ENCODE measurements at regions not wholly inside any gene's neighbourhood (a gene's known extent, or its start where the extent isn't known, plus 50 kb on each side); places are given as distances from the start of the nearest gene placed in this dataset.

- TF ChIP-seq, protein P1, sequence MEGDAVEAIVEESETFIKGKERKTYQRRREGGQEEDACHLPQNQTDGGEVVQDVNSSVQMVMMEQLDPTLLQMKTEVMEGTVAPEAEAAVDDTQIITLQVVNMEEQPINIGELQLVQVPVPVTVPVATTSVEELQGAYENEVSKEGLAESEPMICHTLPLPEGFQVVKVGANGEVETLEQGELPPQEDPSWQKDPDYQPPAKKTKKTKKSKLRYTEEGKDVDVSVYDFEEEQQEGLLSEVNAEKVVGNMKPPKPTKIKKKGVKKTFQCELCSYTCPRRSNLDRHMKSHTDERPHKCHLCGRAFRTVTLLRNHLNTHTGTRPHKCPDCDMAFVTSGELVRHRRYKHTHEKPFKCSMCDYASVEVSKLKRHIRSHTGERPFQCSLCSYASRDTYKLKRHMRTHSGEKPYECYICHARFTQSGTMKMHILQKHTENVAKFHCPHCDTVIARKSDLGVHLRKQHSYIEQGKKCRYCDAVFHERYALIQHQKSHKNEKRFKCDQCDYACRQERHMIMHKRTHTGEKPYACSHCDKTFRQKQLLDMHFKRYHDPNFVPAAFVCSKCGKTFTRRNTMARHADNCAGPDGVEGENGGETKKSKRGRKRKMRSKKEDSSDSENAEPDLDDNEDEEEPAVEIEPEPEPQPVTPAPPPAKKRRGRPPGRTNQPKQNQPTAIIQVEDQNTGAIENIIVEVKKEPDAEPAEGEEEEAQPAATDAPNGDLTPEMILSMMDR (IDR thresholded peaks at IDR 0.05), result no peak
- no peak for TF ChIP-seq ZFX (IDR thresholded peaks at IDR 0.05; ENCODE audit: borderline replicate concordance)
Measured at GRCh38 chr13:111661052-111661451, 340.6 kb downstream of the TEX29 start.
